GM23338 (cell line): ENCODE measurements at regions not wholly inside any gene's neighbourhood (a gene's known extent, or its start where the extent isn't known, plus 50 kb on each side); places are given as distances from the start of the nearest gene placed in this dataset.
"Not testable (repeated sequence)": the region's sequence is repeated elsewhere in the genome, so short reads cannot be mapped to it uniquely, and the experiment has no call there.

Source experiments
- ATAC-seq: fragments of 200-7000 bp; cut with Tn5 transposase; 3 replicates; pipeline ENCODE4 v1.9.1; 2020
- DNase-seq: peaks from one replicate; pipeline ENCODE4 v3.0.0-alpha.2; 2015; ENCODE audit warnings: low spot score
- H2AFZ ChIP-seq: fragments of 200-600 bp; sonication (generic); 2 replicates; pipeline ENCODE4 v1.8.0; 2016; ENCODE audit warnings: antibody characterized with exemption, mild to moderate bottlenecking, moderate library complexity
- H3F3A ChIP-seq: fragments of 200-600 bp; sonication (generic); replicated peaks from 2 replicates; pipeline ENCODE4 v1.8.0; 2017; ENCODE audit warnings: antibody characterized with exemption, mixed run types, low read depth
- H3K27ac ChIP-seq: fragments of 200-600 bp; sonication (generic); 2 replicates; pipeline ENCODE4 v1.6.1; 2016; ENCODE audit warnings: low read depth
- H3K27me3 ChIP-seq: fragments of 200-600 bp; sonication (generic); 2 replicates; pipeline ENCODE4 v1.8.0; 2016; ENCODE audit warnings: mild to moderate bottlenecking, mixed run types, moderate library complexity; ENCODE audit not compliant: insufficient read depth
- H3K36me3 ChIP-seq: fragments of 200-600 bp; sonication (generic); 2 replicates; pipeline ENCODE4 v1.8.0; 2016; ENCODE audit warnings: mild to moderate bottlenecking; ENCODE audit not compliant: insufficient read depth
- H3K4me1 ChIP-seq: fragments of 200-600 bp; sonication (generic); 2 replicates; pipeline ENCODE4 v1.8.0; 2016; ENCODE audit warnings: mild to moderate bottlenecking, moderate library complexity; ENCODE audit not compliant: insufficient read depth
- H3K4me2 ChIP-seq: fragments of 200-600 bp; sonication (generic); 2 replicates; pipeline ENCODE4 v1.7.1; 2017; ENCODE audit warnings: mixed run types
- H3K4me3 ChIP-seq: fragments of 200-600 bp; sonication (generic); 2 replicates; pipeline ENCODE4 v1.6.1; 2016; ENCODE audit warnings: mixed run types
- H3K79me2 ChIP-seq: fragments of 200-600 bp; sonication (generic); replicated peaks from 2 replicates; pipeline ENCODE4 v1.8.0; 2017; ENCODE audit warnings: mild to moderate bottlenecking; ENCODE audit not compliant: insufficient read depth
- H3K9me2 ChIP-seq: fragments of 200-600 bp; sonication (generic); 2 replicates; pipeline ENCODE4 v1.8.0; 2017; ENCODE audit not compliant: insufficient read depth
- H4K20me1 ChIP-seq: fragments of 200-600 bp; sonication (generic); replicated peaks from 2 replicates; pipeline ENCODE4 v1.8.0; 2017; ENCODE audit warnings: mild to moderate bottlenecking; ENCODE audit not compliant: insufficient read depth
- H3K27ac Mint-ChIP-seq: 2 replicates; pipeline ENCODE4 v1.8.0; 2020; ENCODE audit warnings: inconsistent platforms, mild to moderate bottlenecking, moderate library complexity, mixed read lengths
- H3K27me3 Mint-ChIP-seq: 3 replicates; pipeline ENCODE4 v1.8.0; 2022; ENCODE audit warnings: low read depth, mild to moderate bottlenecking, moderate library complexity, mixed read lengths, inconsistent platforms; ENCODE audit not compliant: insufficient read depth, poor library complexity
- H3K36me3 Mint-ChIP-seq: 3 replicates; pipeline ENCODE4 v1.8.0; 2021; ENCODE audit warnings: low read depth, mild to moderate bottlenecking, inconsistent platforms, moderate library complexity, mixed read lengths
- H3K4me1 Mint-ChIP-seq: 3 replicates; pipeline ENCODE4 v1.8.0; 2020; ENCODE audit warnings: mild to moderate bottlenecking, inconsistent platforms, mixed read lengths
- H3K4me3 Mint-ChIP-seq: 3 replicates; pipeline ENCODE4 v1.8.0; 2021; ENCODE audit warnings: moderate library complexity, mild to moderate bottlenecking, inconsistent platforms, mixed read lengths
- H3K9me3 Mint-ChIP-seq: 3 replicates; pipeline ENCODE4 v1.8.0; 2020; ENCODE audit warnings: moderate library complexity, mild to moderate bottlenecking, inconsistent platforms, mixed read lengths
- TF ChIP-seq, protein P1 (sequence below), 2 experiments: fragments of 200-600 bp in 1 of 2; sonication (generic) in 1 of 2; conservative IDR thresholded peaks; 2 replicates each; pipeline versions ENCODE4 v1.5.1 to v1.6.1; 2016 to 2017; ENCODE audit warnings: antibody characterized with exemption in 2 of 2, low read depth in 2 of 2, mild to moderate bottlenecking in 2 of 2, moderate library complexity in 1 of 2

DNA sequence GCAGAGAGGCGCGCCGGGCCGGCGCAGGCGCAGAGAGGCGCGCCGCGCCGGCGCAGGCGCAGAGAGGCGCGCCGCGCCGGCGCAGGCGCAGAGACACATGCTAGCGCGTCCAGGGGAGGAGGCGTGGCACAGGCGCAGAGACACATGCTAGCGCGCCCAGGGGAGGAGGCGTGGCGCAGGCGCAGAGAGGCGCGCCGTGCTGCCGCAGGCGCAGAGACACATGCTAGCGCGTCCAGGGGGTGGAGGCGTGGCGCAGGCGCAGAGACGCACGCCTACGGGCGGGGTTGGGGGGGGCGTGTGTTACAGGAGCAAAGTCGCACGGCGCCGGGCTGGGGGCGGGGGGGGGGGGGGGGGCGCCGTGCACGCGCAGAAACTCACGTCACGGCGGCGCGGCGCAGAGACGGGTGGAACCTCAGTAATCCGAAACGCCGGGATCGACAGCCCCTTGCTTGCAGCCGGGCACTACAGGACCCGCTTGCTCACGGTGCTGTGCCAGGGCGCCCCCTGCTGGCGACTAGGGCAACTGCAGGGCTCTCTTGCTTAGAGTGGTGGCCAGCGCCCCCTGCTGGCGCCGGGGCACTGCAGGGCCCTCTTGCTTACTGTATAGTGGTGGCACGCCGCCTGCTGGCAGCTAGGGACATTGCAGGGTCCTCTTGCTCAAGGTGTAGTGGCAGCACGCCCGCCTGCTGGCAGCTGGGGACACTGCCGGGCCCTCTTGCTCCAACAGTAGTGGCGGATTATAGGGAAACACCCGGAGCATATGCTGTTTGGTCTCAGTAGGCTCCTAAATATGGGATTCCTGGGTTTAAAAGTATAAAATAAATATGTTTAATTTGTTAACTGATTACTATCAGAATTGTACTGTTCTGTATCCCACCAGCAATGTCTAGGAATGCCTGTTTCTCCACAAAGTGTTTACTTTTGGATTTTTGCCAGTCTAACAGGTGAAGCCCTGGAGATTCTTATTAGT is 269.9 kb downstream of the OR4F29 start:
- not testable (repeated sequence) for H3K27me3 Mint-ChIP-seq, H3K4me3 Mint-ChIP-seq, H3K4me1 ChIP-seq, H3K4me2 ChIP-seq, H3K9me2 ChIP-seq, ATAC-seq, H3K36me3 ChIP-seq, H3K36me3 Mint-ChIP-seq, H4K20me1 ChIP-seq, H3F3A ChIP-seq, H3K27ac Mint-ChIP-seq, H3K27me3 ChIP-seq, H3K27ac ChIP-seq, H3K4me1 Mint-ChIP-seq, H2AFZ ChIP-seq, H3K4me3 ChIP-seq, H3K79me2 ChIP-seq
- H3K9me3 Mint-ChIP-seq, result peaks cover 12% of the 10 kb centered on the region; the same call in 2 of the 3 replicates
- DNase-seq, result peak; percentile 69
- TF ChIP-seq, protein P1, sequence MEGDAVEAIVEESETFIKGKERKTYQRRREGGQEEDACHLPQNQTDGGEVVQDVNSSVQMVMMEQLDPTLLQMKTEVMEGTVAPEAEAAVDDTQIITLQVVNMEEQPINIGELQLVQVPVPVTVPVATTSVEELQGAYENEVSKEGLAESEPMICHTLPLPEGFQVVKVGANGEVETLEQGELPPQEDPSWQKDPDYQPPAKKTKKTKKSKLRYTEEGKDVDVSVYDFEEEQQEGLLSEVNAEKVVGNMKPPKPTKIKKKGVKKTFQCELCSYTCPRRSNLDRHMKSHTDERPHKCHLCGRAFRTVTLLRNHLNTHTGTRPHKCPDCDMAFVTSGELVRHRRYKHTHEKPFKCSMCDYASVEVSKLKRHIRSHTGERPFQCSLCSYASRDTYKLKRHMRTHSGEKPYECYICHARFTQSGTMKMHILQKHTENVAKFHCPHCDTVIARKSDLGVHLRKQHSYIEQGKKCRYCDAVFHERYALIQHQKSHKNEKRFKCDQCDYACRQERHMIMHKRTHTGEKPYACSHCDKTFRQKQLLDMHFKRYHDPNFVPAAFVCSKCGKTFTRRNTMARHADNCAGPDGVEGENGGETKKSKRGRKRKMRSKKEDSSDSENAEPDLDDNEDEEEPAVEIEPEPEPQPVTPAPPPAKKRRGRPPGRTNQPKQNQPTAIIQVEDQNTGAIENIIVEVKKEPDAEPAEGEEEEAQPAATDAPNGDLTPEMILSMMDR (conservative IDR thresholded peaks at IDR 0.05; ENCODE audit: low read depth in 2 of 2), result peak in 1 of 2 experiments; percentile 38; a peak in 1 of 4 replicates

DNA sequence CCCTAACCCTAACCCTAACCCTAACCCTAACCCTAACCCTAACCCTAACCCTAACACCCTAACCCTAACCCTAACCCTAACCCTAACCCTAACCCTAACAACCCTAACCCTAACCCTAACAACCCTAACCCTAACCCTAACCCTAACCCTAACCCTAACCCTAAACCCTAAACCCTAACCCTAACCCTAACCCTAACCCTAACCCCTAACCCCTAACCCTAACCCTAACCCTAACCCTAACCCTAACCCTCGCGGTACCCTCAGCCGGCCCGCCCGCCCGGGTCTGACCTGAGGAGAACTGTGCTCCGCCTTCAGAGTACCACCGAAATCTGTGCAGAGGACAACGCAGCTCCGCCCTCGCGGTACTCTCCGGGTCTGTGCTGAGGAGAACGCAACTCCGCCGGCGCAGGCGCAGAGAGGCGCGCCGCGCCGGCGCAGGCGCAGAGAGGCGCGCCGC is 270.7 kb downstream of the OR4F29 start:
- not testable (repeated sequence) for H3K4me3 ChIP-seq, H3K4me2 ChIP-seq, H3K27ac ChIP-seq, H3K79me2 ChIP-seq, H3K27me3 Mint-ChIP-seq, H3F3A ChIP-seq, H3K4me1 Mint-ChIP-seq, H3K4me3 Mint-ChIP-seq, H3K9me2 ChIP-seq, H3K4me1 ChIP-seq, H2AFZ ChIP-seq, H3K36me3 ChIP-seq, H3K36me3 Mint-ChIP-seq, H3K27ac Mint-ChIP-seq, H3K27me3 ChIP-seq, H4K20me1 ChIP-seq
- peak; percentile 49 for ATAC-seq
- peak; percentile 28 for DNase-seq
- peaks cover 12% of the 10 kb centered on the region; the same call in 2 of the 3 replicates for H3K9me3 Mint-ChIP-seq

DNA sequence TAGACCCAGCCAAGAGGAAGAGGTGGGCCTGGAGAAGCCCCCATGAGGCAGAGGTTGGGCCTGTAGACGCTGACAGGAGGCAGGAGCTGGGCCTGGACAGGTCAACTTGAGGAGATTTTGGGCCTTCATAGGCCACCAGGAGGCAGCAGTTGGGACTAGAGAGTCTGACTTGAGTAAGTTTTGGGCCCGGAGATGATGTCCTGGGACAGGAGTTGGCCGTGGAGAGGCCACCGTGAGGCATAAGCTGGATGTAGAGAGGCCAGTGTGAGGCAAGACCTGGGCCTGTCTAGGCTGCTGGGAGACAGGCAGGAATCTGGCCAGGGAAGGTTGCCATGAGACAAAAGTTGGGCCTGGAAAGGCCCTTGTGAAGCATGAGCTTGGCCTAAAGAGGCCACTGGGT is 312.6 kb downstream of the OR4F29 start:
- H3K36me3 Mint-ChIP-seq, H3K79me2 ChIP-seq, H3K27me3 Mint-ChIP-seq, H3K27ac Mint-ChIP-seq, H3K4me1 Mint-ChIP-seq, H3K27me3 ChIP-seq, H3K4me3 ChIP-seq, H3K9me3 Mint-ChIP-seq, H3K4me3 Mint-ChIP-seq, H3K4me2 ChIP-seq, H3K27ac ChIP-seq, H3F3A ChIP-seq, H2AFZ ChIP-seq, DNase-seq, H4K20me1 ChIP-seq, ATAC-seq, H3K36me3 ChIP-seq, H3K4me1 ChIP-seq, H3K9me2 ChIP-seq: not testable (repeated sequence)

DNA sequence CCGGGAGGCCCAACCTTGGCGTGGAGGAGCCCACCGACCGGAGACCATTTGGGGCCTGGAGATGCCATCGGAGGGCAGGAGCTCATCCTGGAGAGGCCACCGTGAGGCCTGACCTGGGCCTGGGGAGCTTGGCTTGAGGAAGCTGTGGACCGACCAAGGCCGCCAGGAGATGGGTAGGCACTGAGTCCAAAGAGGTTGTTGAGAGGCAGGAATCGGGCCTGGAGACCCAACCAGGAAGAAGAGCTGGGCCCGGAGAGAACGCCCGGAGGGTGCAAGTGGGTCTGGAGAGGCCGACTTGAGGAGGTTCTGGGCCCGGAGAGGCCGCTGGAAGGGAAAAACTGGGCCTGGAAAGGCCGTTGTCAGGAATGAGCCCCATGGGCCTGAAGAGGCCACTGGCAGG is 313.8 kb downstream of the OR4F29 start:
- ATAC-seq, H3K27me3 Mint-ChIP-seq, H3K27ac ChIP-seq, H4K20me1 ChIP-seq, H3K4me2 ChIP-seq, H3K27ac Mint-ChIP-seq, H3K4me1 ChIP-seq, H3K4me1 Mint-ChIP-seq, H3K4me3 Mint-ChIP-seq, H3K9me3 Mint-ChIP-seq, H3K27me3 ChIP-seq, H3K79me2 ChIP-seq, H2AFZ ChIP-seq, DNase-seq, H3F3A ChIP-seq, H3K36me3 Mint-ChIP-seq, H3K9me2 ChIP-seq, H3K36me3 ChIP-seq, H3K4me3 ChIP-seq: not testable (repeated sequence)

DNA sequence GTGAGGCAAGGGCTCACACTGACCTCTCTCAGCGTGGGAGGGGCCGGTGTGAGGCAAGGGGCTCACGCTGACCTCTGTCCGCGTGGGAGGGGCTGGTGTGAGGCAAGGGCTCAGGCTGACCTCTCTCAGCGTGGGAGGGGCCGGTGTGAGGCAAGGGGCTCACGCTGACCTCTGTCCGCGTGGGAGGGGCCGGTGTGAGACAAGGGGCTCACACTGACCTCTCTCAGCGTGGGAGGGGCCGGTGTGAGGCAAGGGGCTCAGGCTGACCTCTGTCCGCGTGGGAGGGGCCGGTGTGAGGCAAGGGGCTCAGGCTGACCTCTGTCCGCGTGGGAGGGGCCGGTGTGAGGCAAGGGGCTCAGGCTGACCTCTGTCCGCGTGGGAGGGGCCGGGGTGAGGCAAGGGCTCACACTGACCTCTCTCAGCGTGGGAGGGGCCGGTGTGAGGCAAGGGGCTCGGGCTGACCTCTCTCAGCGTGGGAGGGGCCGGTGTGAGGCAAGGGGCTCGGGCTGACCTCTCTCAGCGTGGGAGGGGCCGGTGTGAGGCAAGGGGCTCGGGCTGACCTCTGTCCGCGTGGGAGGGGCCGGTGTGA is 315.0 kb downstream of the OR4F29 start:
- not testable (repeated sequence) for H3K27ac ChIP-seq, H3K27me3 ChIP-seq, H3K4me3 ChIP-seq, DNase-seq, H3K79me2 ChIP-seq, H3K36me3 ChIP-seq, H3K4me3 Mint-ChIP-seq, H3K27me3 Mint-ChIP-seq, ATAC-seq, H3K4me1 ChIP-seq, H4K20me1 ChIP-seq, H3K27ac Mint-ChIP-seq, H3K4me1 Mint-ChIP-seq, H3F3A ChIP-seq, H3K9me3 Mint-ChIP-seq, H2AFZ ChIP-seq, H3K9me2 ChIP-seq, H3K36me3 Mint-ChIP-seq, H3K4me2 ChIP-seq

DNA sequence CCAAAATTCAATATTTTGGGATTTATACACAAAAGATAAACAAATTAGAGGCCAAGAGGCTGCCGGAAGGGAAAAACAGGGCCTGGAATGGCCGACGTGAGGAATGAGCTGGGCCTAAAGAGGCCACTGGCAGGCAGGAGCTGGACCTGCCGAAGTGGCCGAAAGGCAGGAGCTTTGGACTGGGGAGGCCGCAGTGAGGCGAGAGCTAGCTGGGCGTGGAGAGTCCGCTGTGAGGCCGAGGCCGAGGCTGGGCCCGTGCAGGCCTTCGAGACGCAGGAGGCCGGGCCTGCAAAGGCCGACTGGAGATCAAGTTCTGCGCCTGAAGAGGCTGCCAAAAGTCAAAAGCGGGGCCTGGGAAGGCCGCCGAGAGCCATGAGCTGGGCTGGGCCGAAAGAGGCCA is 316.5 kb downstream of the OR4F29 start:
- not testable (repeated sequence) for ATAC-seq, H3K4me3 Mint-ChIP-seq, H3K4me2 ChIP-seq, H3K27ac Mint-ChIP-seq, H3K27me3 Mint-ChIP-seq, H3K9me3 Mint-ChIP-seq, H3K79me2 ChIP-seq, H4K20me1 ChIP-seq, H2AFZ ChIP-seq, H3K4me1 Mint-ChIP-seq, H3K4me3 ChIP-seq, H3K36me3 Mint-ChIP-seq, H3K27ac ChIP-seq, H3K36me3 ChIP-seq, H3K27me3 ChIP-seq, H3K4me1 ChIP-seq, DNase-seq, H3K9me2 ChIP-seq, H3F3A ChIP-seq
